ENCODE measurements at regions not wholly inside any gene's neighbourhood (a gene's known extent, or its start where the extent isn't known, plus 50 kb on each side); places are given as distances from the start of the nearest gene placed in this dataset.

GRCh38 chr5:16007750-16008415 lies 171.7 kb downstream of the MARCHF11 start:
- TF ChIP-seq CTCF (IDR thresholded peaks at IDR 0.05 in 2 of 3, conservative IDR thresholded peaks at IDR 0.05 in 1 of 3; ENCODE audit: insufficient read depth in 2 of 3, low read depth in 1 of 3, low read length in 3 of 3), result no peak
- TF ChIP-seq MLX (CRISPR knock-in tag; conservative IDR thresholded peaks at IDR 0.05), result no peak
- no peak for TF ChIP-seq EP300 (IDR thresholded peaks at IDR 0.05; ENCODE audit: low read length)
- no peak for TF ChIP-seq MED1 (CRISPR knock-in tag; IDR thresholded peaks at IDR 0.05; ENCODE audit: borderline replicate concordance)
- no peak for TF ChIP-seq TBP (optimal IDR thresholded peaks at IDR 0.05; ENCODE audit: low read depth, low read length)

Data from K562 (cell line).